ENCODE measurements at regions not wholly inside any gene's neighbourhood (a gene's known extent, or its start where the extent isn't known, plus 50 kb on each side); places are given as distances from the start of the nearest gene placed in this dataset.
A peak's percentile ranks its signal among the peaks of the same experiment; 100 is the strongest.

- DNase-seq (no peak), ATAC-seq (ENCODE audit: low FRiP score in 2 of 2) (peak in 1 of 2 donors; percentile 4)
- H3K27me3 ChIP-seq, result peaks cover 0 to 14% (median 0%) of the 10 kb centered on the region in 4 donors
- no peaks in the 10 kb centered on the region for H3K9me3 ChIP-seq
- no peak overlapping the region for H3K27ac ChIP-seq
- H3K36me3 ChIP-seq, result no peaks in the 10 kb centered on the region
- H3K4me1 ChIP-seq, result no peaks in the 10 kb centered on the region
- no peak for TF ChIP-seq EP300 (IDR thresholded peaks at IDR 0.05)
- no peak for TF ChIP-seq POLR2AphosphoS5 (IDR thresholded peaks at IDR 0.05)
- TF ChIP-seq CTCF (IDR thresholded peaks at IDR 0.05), result no peak
- TF ChIP-seq POLR2A (IDR thresholded peaks at IDR 0.05), result no peak
- H3K4me3 ChIP-seq, result no peak overlapping the region
- 80 to 93% methylated on average over 10 to 11 of the region's 17 CpGs for WGBS, 2 donors
Observed at GRCh38 chr7:1320616-1321240, 88.1 kb downstream of the UNCX start.

GRCh38 chr7:1321411-1322239 lies 89.0 kb downstream of the UNCX start:
- Histone ChIP-seq H3K4me1 (no peaks in the 10 kb centered on the region), H3K36me3 (no peaks in the 10 kb centered on the region), H3K27ac (no peak overlapping the region), H3K27me3 (peaks cover 0 to 14% (median 0%) of the 10 kb centered on the region in 4 donors), H3K4me3 (no peak overlapping the region), H3K9me3 (no peaks in the 10 kb centered on the region)
- TF ChIP-seq POLR2AphosphoS5 (IDR thresholded peaks at IDR 0.05), result no peak
- TF ChIP-seq POLR2A (IDR thresholded peaks at IDR 0.05), result no peak
- no peak for TF ChIP-seq CTCF (IDR thresholded peaks at IDR 0.05)
- TF ChIP-seq EP300 (IDR thresholded peaks at IDR 0.05), result no peak
- 69 to 71% methylated on average over 13 to 28 of the region's 39 CpGs for WGBS, 2 donors
- ATAC-seq (ENCODE audit: low FRiP score in 2 of 2) (peak in 1 of 2 donors; percentile 7), DNase-seq (no peak)

DNA sequence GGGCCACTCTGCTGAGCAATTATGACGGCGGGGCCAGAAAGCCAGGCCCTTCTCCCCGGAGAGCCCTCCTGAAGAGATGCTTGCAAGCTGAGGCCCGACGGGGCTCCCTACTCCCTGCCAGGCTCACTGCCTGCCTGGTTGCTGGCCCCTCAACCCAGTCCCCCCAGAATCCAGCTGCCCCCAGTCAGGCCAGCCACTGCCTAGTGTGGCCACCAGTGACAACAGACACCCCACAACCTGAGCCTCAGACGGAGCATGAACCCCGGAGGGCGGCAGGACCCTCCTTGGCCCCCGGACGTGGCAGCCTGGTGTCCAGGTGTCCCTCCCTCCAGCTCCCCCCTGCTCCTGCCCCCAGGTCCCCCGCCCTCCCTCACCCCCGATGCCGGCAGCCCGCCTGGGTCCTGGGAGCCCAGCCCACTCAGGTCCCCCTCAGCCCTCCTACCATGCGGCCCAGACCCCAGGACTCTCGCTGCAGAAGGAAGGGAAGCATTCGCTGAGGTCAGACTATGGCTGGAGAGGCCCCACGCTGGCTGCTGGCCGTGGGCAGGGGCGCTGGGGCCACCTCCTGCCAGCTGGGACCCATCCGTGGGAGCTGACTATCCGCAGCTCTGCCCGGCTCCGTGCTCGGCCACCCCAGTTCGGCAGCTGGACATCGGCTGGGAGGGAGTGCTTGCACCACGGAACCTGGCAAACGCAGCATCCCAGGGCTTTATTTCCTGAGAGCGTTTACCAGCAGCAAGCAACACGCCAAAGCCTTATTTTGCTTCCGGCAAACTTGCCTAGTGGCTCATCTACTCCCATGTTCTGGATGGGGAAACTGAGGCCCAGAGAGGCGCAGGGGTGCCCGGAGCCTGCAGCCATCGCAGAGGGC lies 89.8 kb downstream of the UNCX start:
- TF ChIP-seq POLR2A (IDR thresholded peaks at IDR 0.05) (no peak), EP300 (IDR thresholded peaks at IDR 0.05) (no peak), POLR2AphosphoS5 (IDR thresholded peaks at IDR 0.05) (no peak), CTCF (IDR thresholded peaks at IDR 0.05) (no peak)
- no peak overlapping the region for H3K4me3 ChIP-seq
- no peaks in the 10 kb centered on the region for H3K36me3 ChIP-seq
- DNase-seq (no peak), ATAC-seq (ENCODE audit: low FRiP score in 2 of 2) (no peak)
- no peaks in the 10 kb centered on the region for H3K9me3 ChIP-seq
- H3K27ac ChIP-seq, result no peak overlapping the region
- peaks cover 0 to 14% (median 0%) of the 10 kb centered on the region in 4 donors for H3K27me3 ChIP-seq
- 60 to 69% methylated on average over 7 to 26 of the region's 35 CpGs for WGBS, 2 donors
- H3K4me1 ChIP-seq, result no peaks in the 10 kb centered on the region

- ATAC-seq (ENCODE audit: low FRiP score in 2 of 2), result no peak
- DNase-seq, result peak in 1 of 2 donors; percentile 78
- peaks cover 0 to 14% (median 0%) of the 10 kb centered on the region in 4 donors for H3K27me3 ChIP-seq
Observed at GRCh38 chr7:1323178-1324027, 90.7 kb downstream of the UNCX start.

More at GRCh38 chr7:1323178-1324027, 90.7 kb downstream of the UNCX start:
- Histone ChIP-seq H3K9me3 (no peaks in the 10 kb centered on the region), H3K27ac (no peak overlapping the region), H3K36me3 (no peaks in the 10 kb centered on the region), H3K4me1 (no peaks in the 10 kb centered on the region), H3K4me3 (no peak overlapping the region)
- WGBS, 2 donors, result 13 to 48% methylated on average over 6 to 61 of the region's 63 CpGs
- TF ChIP-seq POLR2AphosphoS5 (IDR thresholded peaks at IDR 0.05) (no peak), EP300 (IDR thresholded peaks at IDR 0.05) (no peak), CTCF (IDR thresholded peaks at IDR 0.05) (no peak)
